PC-9 (cell line): ENCODE measurements at regions not wholly inside any gene's neighbourhood (a gene's known extent, or its start where the extent isn't known, plus 50 kb on each side); places are given as distances from the start of the nearest gene placed in this dataset.

Source experiments
- CTCF ChIP-seq: fragments of 200-600 bp; sonication (generic); conservative IDR thresholded peaks from 2 replicates; pipeline ENCODE4 v1.6.1; 2017; ENCODE audit warnings: mixed run types, antibody characterized with exemption, mild to moderate bottlenecking, moderate library complexity
- EZH2 ChIP-seq: fragments of 200-600 bp; sonication (generic); IDR thresholded peaks from 2 replicates; pipeline ENCODE4 v1.8.0; 2017; ENCODE audit warnings: antibody characterized with exemption, low read depth

- TF ChIP-seq CTCF (no peak), EZH2 (no peak)
These were observed 119.6 kb downstream of the BEND2 start for GRCh38 chrX:18101087-18101486.
